ENCODE measurements at regions not wholly inside any gene's neighbourhood (a gene's known extent, or its start where the extent isn't known, plus 50 kb on each side); places are given as distances from the start of the nearest gene placed in this dataset.
A peak's percentile ranks its signal among the peaks of the same experiment; 100 is the strongest.

- Histone ChIP-seq H3K27ac (ENCODE audit: poor library complexity, severe bottlenecking) (peak overlapping the region; percentile 93), H3K4me1 (ENCODE audit: insufficient read depth, poor library complexity, severe bottlenecking) (peaks cover 73% of the 10 kb centered on the region), H3K27me3 (ENCODE audit: insufficient read depth, poor library complexity, severe bottlenecking) (no peaks in the 10 kb centered on the region), H3K36me3 (ENCODE audit: low read depth) (no peaks in the 10 kb centered on the region), H3K4me3 (ENCODE audit: severe bottlenecking) (no peak overlapping the region), H3K9me3 (ENCODE audit: severe bottlenecking) (no peaks in the 10 kb centered on the region)
- no peak for TF ChIP-seq CTCF (IDR thresholded peaks at IDR 0.05; ENCODE audit: poor library complexity, severe bottlenecking)
- DNase-seq (ENCODE audit: low spot score) (no peak), ATAC-seq (ENCODE audit: low read depth) (peak; percentile 50)
Measured at GRCh38 chr12:46663318-46663717, 162.5 kb downstream of the SLC38A4 start.

GRCh38 chr12:46661110-46661845 lies 164.5 kb downstream of the SLC38A4 start:
- peak; percentile 85 for TF ChIP-seq CTCF (IDR thresholded peaks at IDR 0.05; ENCODE audit: poor library complexity, severe bottlenecking)
- H3K27me3 ChIP-seq (ENCODE audit: insufficient read depth, poor library complexity, severe bottlenecking) = no peaks in the 10 kb centered on the region
- no peak overlapping the region for H3K4me3 ChIP-seq (ENCODE audit: severe bottlenecking)
- no peaks in the 10 kb centered on the region for H3K9me3 ChIP-seq (ENCODE audit: severe bottlenecking)
- H3K27ac ChIP-seq (ENCODE audit: poor library complexity, severe bottlenecking) = peak overlapping the region; percentile 93
- ATAC-seq (ENCODE audit: low read depth) (peak; percentile 41), DNase-seq (ENCODE audit: low spot score) (no peak)
- H3K36me3 ChIP-seq (ENCODE audit: low read depth) = no peaks in the 10 kb centered on the region
- peaks cover 56% of the 10 kb centered on the region for H3K4me1 ChIP-seq (ENCODE audit: insufficient read depth, poor library complexity, severe bottlenecking)

DNA sequence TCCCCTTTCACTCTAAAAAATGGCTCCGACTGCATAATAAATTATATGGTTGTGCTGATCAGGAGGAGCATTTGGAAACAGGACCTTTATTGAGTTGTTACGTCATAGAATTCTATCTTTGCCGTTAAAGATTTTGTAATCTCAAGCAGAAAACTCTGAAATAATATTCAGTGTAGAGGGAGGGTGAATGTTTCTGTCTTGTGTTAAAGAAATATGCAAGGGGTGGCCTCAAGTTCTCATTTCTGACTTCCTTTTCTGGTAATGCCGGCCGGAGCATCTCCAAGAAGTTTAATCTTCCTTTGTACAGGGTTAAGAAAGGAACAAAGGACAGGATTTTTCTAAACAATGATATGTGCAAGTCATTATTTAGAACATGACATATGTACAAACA lies 165.1 kb downstream of the SLC38A4 start:
- H3K27me3 ChIP-seq (ENCODE audit: insufficient read depth, poor library complexity, severe bottlenecking) = no peaks in the 10 kb centered on the region
- DNase-seq (ENCODE audit: low spot score) (no peak), ATAC-seq (ENCODE audit: low read depth) (no peak)
- TF ChIP-seq CTCF (IDR thresholded peaks at IDR 0.05; ENCODE audit: poor library complexity, severe bottlenecking) = no peak
- H3K4me3 ChIP-seq (ENCODE audit: severe bottlenecking) = no peak overlapping the region
- peaks cover 50% of the 10 kb centered on the region for H3K4me1 ChIP-seq (ENCODE audit: insufficient read depth, poor library complexity, severe bottlenecking)
- peak overlapping the region; percentile 93 for H3K27ac ChIP-seq (ENCODE audit: poor library complexity, severe bottlenecking)
- H3K36me3 ChIP-seq (ENCODE audit: low read depth) = no peaks in the 10 kb centered on the region
- H3K9me3 ChIP-seq (ENCODE audit: severe bottlenecking) = no peaks in the 10 kb centered on the region

DNA sequence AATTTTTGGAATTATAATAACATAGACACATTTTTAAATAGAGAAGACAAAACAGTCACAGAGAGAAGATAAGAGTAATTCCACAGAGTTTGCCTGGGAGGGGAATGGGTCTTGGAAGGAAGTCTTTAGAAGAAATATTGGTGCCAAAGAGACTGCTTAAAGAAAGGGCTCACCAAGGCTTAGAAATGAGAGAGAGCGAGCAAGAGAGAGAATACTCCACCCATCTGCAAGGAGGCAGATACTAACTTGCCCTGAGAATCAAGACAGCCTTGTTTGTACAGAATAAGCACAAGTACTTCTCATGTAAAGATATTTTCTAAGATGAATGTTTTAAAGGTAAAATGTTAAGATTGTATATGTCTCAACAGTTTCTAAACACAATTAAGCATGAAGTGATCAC lies 165.5 kb downstream of the SLC38A4 start:
- Histone ChIP-seq H3K4me3 (ENCODE audit: severe bottlenecking) (no peak overlapping the region), H3K4me1 (ENCODE audit: insufficient read depth, poor library complexity, severe bottlenecking) (peaks cover 46% of the 10 kb centered on the region), H3K9me3 (ENCODE audit: severe bottlenecking) (no peaks in the 10 kb centered on the region), H3K27me3 (ENCODE audit: insufficient read depth, poor library complexity, severe bottlenecking) (no peaks in the 10 kb centered on the region), H3K36me3 (ENCODE audit: low read depth) (no peaks in the 10 kb centered on the region), H3K27ac (ENCODE audit: poor library complexity, severe bottlenecking) (peak overlapping the region; percentile 93)
- TF ChIP-seq CTCF (IDR thresholded peaks at IDR 0.05; ENCODE audit: poor library complexity, severe bottlenecking) = no peak
- DNase-seq (ENCODE audit: low spot score) (no peak), ATAC-seq (ENCODE audit: low read depth) (no peak)

DNA sequence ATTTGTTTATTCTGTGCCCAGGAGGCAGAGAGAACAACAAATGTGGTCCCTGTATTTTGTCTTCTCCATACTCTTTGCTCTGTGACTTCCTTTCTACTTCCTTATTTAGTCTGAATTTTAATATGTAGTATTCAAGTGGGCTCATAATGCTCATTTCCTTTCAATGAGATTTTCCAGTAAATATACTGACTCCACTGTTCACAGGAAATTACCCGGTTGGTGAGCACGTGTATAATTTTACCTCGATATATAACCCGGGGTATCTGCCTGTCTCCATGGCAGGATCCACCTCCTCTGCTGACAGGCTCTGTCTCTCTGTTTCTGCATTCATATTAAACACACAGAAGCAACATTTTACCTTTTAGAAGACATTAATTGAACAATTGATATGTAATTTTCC lies 166.0 kb downstream of the SLC38A4 start:
- no peaks in the 10 kb centered on the region for H3K27me3 ChIP-seq (ENCODE audit: insufficient read depth, poor library complexity, severe bottlenecking)
- no peak for DNase-seq (ENCODE audit: low spot score)

More for the DNA sequence above, 166.0 kb downstream of the SLC38A4 start:
- Histone ChIP-seq H3K4me3 (ENCODE audit: severe bottlenecking) (no peak overlapping the region), H3K27ac (ENCODE audit: poor library complexity, severe bottlenecking) (peak overlapping the region; percentile 93), H3K36me3 (ENCODE audit: low read depth) (no peaks in the 10 kb centered on the region), H3K9me3 (ENCODE audit: severe bottlenecking) (no peaks in the 10 kb centered on the region), H3K4me1 (ENCODE audit: insufficient read depth, poor library complexity, severe bottlenecking) (peaks cover 44% of the 10 kb centered on the region)
- ATAC-seq (ENCODE audit: low read depth) = no peak
- no peak for TF ChIP-seq CTCF (IDR thresholded peaks at IDR 0.05; ENCODE audit: poor library complexity, severe bottlenecking)

Data from RWPE2 (cell line).